ENCODE measurements at regions not wholly inside any gene's neighbourhood (a gene's known extent, or its start where the extent isn't known, plus 50 kb on each side); places are given as distances from the start of the nearest gene placed in this dataset.

DNA sequence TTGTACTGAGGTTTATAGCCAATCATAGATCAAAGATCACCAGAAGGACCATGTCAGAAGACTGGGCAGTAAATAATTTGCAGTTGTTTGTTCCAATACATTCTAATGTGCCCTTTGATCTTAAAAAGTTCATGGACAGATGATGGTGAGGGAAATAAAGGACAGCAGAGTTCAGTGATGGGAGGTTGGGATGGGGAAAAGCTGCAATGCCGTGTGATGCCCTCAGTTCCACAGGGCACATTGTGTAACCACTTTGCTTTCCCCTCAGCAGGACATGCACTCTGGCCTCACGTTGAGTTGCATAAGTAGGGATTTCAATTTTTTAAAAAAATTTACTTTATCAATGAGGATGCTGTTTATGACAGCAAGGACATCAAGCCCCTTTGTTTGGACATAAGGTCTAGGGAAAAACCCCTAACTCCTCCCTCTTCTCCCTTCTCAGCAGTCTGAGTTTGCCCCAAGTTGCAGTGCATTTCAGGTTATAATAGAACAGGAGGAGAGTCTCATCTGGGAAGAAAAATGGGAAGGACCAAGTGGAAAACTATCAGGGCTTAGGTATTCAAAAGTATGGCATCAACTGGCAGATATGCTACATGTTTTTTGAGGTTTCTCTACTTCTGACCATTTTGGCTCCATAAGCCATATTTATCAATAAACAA is 83.1 kb upstream of the TMED7 start:
- Histone ChIP-seq H3K27ac (replicated peaks) (no peak overlapping the region), H3K27me3 (ENCODE audit: insufficient read depth, poor library complexity, severe bottlenecking) (no peaks in the 10 kb centered on the region), H3K4me3 (replicated peaks; ENCODE audit: insufficient read depth, low read length) (no peak overlapping the region)
- no peak for TF ChIP-seq GABPA (IDR thresholded peaks at IDR 0.05; ENCODE audit: low read depth)
- TF ChIP-seq, protein P1, sequence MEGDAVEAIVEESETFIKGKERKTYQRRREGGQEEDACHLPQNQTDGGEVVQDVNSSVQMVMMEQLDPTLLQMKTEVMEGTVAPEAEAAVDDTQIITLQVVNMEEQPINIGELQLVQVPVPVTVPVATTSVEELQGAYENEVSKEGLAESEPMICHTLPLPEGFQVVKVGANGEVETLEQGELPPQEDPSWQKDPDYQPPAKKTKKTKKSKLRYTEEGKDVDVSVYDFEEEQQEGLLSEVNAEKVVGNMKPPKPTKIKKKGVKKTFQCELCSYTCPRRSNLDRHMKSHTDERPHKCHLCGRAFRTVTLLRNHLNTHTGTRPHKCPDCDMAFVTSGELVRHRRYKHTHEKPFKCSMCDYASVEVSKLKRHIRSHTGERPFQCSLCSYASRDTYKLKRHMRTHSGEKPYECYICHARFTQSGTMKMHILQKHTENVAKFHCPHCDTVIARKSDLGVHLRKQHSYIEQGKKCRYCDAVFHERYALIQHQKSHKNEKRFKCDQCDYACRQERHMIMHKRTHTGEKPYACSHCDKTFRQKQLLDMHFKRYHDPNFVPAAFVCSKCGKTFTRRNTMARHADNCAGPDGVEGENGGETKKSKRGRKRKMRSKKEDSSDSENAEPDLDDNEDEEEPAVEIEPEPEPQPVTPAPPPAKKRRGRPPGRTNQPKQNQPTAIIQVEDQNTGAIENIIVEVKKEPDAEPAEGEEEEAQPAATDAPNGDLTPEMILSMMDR (IDR thresholded peaks at IDR 0.05; ENCODE audit: insufficient read depth, low read length) = no peak
- no peak for TF ChIP-seq POLR2AphosphoS5 (IDR thresholded peaks at IDR 0.05; ENCODE audit: low read depth)
- TF ChIP-seq, protein P2, sequence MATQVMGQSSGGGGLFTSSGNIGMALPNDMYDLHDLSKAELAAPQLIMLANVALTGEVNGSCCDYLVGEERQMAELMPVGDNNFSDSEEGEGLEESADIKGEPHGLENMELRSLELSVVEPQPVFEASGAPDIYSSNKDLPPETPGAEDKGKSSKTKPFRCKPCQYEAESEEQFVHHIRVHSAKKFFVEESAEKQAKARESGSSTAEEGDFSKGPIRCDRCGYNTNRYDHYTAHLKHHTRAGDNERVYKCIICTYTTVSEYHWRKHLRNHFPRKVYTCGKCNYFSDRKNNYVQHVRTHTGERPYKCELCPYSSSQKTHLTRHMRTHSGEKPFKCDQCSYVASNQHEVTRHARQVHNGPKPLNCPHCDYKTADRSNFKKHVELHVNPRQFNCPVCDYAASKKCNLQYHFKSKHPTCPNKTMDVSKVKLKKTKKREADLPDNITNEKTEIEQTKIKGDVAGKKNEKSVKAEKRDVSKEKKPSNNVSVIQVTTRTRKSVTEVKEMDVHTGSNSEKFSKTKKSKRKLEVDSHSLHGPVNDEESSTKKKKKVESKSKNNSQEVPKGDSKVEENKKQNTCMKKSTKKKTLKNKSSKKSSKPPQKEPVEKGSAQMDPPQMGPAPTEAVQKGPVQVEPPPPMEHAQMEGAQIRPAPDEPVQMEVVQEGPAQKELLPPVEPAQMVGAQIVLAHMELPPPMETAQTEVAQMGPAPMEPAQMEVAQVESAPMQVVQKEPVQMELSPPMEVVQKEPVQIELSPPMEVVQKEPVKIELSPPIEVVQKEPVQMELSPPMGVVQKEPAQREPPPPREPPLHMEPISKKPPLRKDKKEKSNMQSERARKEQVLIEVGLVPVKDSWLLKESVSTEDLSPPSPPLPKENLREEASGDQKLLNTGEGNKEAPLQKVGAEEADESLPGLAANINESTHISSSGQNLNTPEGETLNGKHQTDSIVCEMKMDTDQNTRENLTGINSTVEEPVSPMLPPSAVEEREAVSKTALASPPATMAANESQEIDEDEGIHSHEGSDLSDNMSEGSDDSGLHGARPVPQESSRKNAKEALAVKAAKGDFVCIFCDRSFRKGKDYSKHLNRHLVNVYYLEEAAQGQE (IDR thresholded peaks at IDR 0.05; ENCODE audit: insufficient replicate concordance, low read depth) = no peak
- TF ChIP-seq SPI1 (IDR thresholded peaks at IDR 0.05; ENCODE audit: borderline replicate concordance, low read depth) = no peak
- no peak for DNase-seq (ENCODE audit: low read depth in 1 of 2, low spot score in 1 of 2)

DNA sequence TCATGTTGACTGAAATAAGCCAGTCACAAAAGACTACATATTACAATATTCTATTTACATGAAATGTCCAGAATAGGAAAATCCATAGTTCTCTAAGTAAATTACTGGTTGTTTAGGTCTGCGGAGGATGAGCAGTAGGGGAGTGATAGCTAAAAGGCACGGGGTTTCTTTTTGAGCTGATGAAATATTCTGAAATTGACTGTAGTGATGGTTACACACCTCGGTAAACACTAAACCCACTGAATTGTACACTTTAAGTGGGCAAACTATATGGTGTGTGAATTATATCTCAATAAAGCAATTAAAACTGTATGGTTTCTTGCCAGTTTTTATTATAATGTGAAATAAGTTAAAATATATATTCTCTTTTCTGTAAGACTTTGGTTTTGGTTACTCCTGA is 77.7 kb upstream of the TMED7 start:
- Histone ChIP-seq H3K27me3 (ENCODE audit: insufficient read depth, poor library complexity, severe bottlenecking) (no peaks in the 10 kb centered on the region), H3K27ac (replicated peaks) (no peak overlapping the region), H3K4me3 (replicated peaks; ENCODE audit: insufficient read depth, low read length) (no peak overlapping the region)
- DNase-seq (ENCODE audit: low read depth in 1 of 2, low spot score in 1 of 2) = no peak
- TF ChIP-seq SPI1 (IDR thresholded peaks at IDR 0.05; ENCODE audit: borderline replicate concordance, low read depth) (no peak), GABPA (IDR thresholded peaks at IDR 0.05; ENCODE audit: low read depth) (no peak), POLR2AphosphoS5 (IDR thresholded peaks at IDR 0.05; ENCODE audit: low read depth) (no peak)
- TF ChIP-seq, protein P2 (IDR thresholded peaks at IDR 0.05; ENCODE audit: insufficient replicate concordance, low read depth) = no peak
- TF ChIP-seq, protein P1 (IDR thresholded peaks at IDR 0.05; ENCODE audit: insufficient read depth, low read length) = no peak

DNA sequence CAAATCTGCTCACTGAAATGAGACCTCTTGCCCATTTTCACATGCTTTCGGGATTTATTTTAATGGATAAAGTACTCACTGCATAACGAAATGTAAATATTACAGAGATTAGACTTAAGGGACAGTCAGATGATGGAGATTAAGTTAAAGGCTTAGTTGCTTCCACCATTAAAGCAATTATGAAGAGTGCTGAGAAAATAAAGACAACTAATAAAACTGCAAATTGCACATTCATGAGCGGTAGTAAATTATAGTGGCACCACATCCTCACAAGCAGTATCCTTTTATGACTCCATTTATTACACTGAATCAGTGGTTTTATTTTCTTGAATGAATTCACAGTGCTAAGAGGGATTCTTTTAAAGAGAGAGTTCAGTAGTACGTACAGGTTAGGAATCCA is 76.2 kb upstream of the TMED7 start:
- Histone ChIP-seq H3K27ac (replicated peaks) (no peak overlapping the region), H3K27me3 (ENCODE audit: insufficient read depth, poor library complexity, severe bottlenecking) (no peaks in the 10 kb centered on the region), H3K4me3 (replicated peaks; ENCODE audit: insufficient read depth, low read length) (no peak overlapping the region)
- TF ChIP-seq SPI1 (IDR thresholded peaks at IDR 0.05; ENCODE audit: borderline replicate concordance, low read depth) (no peak), POLR2AphosphoS5 (IDR thresholded peaks at IDR 0.05; ENCODE audit: low read depth) (no peak), GABPA (IDR thresholded peaks at IDR 0.05; ENCODE audit: low read depth) (no peak)
- TF ChIP-seq, protein P2 (IDR thresholded peaks at IDR 0.05; ENCODE audit: insufficient replicate concordance, low read depth) = no peak
- TF ChIP-seq, protein P1 (IDR thresholded peaks at IDR 0.05; ENCODE audit: insufficient read depth, low read length) = no peak
- no peak for DNase-seq (ENCODE audit: low read depth in 1 of 2, low spot score in 1 of 2)

All from HL-60 (cell line).